NCI-H1436 (cell line): ENCODE measurements at regions not wholly inside any gene's neighbourhood (a gene's known extent, or its start where the extent isn't known, plus 50 kb on each side); places are given as distances from the start of the nearest gene placed in this dataset.
A peak's percentile ranks its signal among the peaks of the same experiment; 100 is the strongest.

Experiments used
- DNase-seq: peaks from one replicate; lab custom pipeline; 2025; lab: John Stamatoyannopoulos, UW

GRCh38 chr12:127519779-127520178 is 747.2 kb upstream of the TMEM132C start:
- DNase-seq: no peak

GRCh38 chr12:127526925-127527324 is 740.0 kb upstream of the TMEM132C start:
- no peak for DNase-seq

GRCh38 chr12:127528551-127528950 is 738.4 kb upstream of the TMEM132C start:
- DNase-seq: no peak

GRCh38 chr12:127531542-127531941 is 735.4 kb upstream of the TMEM132C start:
- DNase-seq: no peak

- no peak for DNase-seq
Measured at GRCh38 chr12:127533353-127533752, 733.6 kb upstream of the TMEM132C start.

- no peak for DNase-seq
Measured at GRCh38 chr12:127536833-127537428, 730.0 kb upstream of the TMEM132C start.

- DNase-seq: no peak
Measured at GRCh38 chr12:127538316-127538715, 728.7 kb upstream of the TMEM132C start.

GRCh38 chr12:127539226-127539858 is 727.6 kb upstream of the TMEM132C start:
- DNase-seq: no peak

- no peak for DNase-seq
Measured at GRCh38 chr12:127542391-127542790, 724.6 kb upstream of the TMEM132C start.

- DNase-seq: no peak
Measured at GRCh38 chr12:127542931-127543330, 724.0 kb upstream of the TMEM132C start.

- no peak for DNase-seq
Measured at GRCh38 chr12:127546721-127547505, 720.1 kb upstream of the TMEM132C start.

- peak; percentile 77 for DNase-seq
Measured at GRCh38 chr12:127548123-127548553, 718.8 kb upstream of the TMEM132C start.

GRCh38 chr12:127550271-127550670 is 716.7 kb upstream of the TMEM132C start:
- DNase-seq: no peak

GRCh38 chr12:127552838-127553237 is 714.1 kb upstream of the TMEM132C start:
- no peak for DNase-seq

- DNase-seq: no peak
Measured at GRCh38 chr12:127555071-127555470, 711.9 kb upstream of the TMEM132C start.

GRCh38 chr12:127556231-127556886 is 710.6 kb upstream of the TMEM132C start:
- DNase-seq: no peak

GRCh38 chr12:127558361-127558760 is 708.6 kb upstream of the TMEM132C start:
- DNase-seq: no peak

GRCh38 chr12:127559349-127560040 is 707.5 kb upstream of the TMEM132C start:
- peak; percentile 92 for DNase-seq

GRCh38 chr12:127560041-127560478 is 706.9 kb upstream of the TMEM132C start:
- no peak for DNase-seq

- no peak for DNase-seq
Measured at GRCh38 chr12:127562816-127563215, 704.2 kb upstream of the TMEM132C start.

GRCh38 chr12:127565241-127565640 is 701.7 kb upstream of the TMEM132C start:
- DNase-seq: no peak

GRCh38 chr12:127567531-127567930 is 699.4 kb upstream of the TMEM132C start:
- DNase-seq: no peak
